NCI-H1694 (cell line): ENCODE measurements at regions not wholly inside any gene's neighbourhood (a gene's known extent, or its start where the extent isn't known, plus 50 kb on each side); places are given as distances from the start of the nearest gene placed in this dataset.
"Not testable (repeated sequence)": the region's sequence is repeated elsewhere in the genome, so short reads cannot be mapped to it uniquely, and the experiment has no call there.

ENCODE experiments used
- DNase-seq: peaks from one replicate; lab custom pipeline; 2025; lab: John Stamatoyannopoulos, UW

DNA sequence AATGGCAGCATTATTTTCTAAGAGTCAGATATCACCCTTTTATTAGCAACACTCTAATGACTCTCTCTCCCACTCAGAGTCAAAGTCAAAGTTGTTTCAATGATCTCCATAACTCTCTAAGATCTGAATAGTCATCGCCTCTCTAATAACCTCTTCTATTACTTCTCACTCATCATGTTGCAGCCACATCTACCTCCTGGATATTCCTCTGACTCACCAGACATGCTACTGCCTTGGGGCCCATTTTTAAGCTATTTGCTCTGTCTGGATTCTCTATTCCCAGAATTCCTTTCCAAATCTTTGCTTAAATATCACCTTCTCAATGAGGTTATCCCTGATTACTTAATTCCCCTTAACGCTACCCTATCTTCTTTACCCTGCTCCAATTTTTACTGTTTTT, 391.8 kb upstream of the MAGEB16 start:
- DNase-seq, result no peak

DNA sequence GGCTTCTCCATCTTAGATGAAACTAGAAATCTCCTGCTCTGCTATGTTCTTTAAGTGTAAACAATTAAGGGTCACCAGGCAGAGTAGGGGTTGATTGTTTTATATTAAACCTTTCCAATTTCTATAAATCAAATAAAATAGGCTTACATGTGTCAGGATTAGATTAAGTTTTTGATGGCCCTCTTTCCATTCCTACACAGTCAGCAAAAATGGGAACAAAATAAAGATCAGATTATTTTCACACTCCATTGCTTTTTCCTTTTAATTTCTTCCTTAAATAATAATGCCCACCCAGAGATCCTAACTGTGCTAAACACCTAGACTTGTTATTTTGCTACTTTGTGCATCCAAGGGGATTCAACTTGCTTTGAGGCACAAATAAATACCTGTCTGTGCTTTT, 381.4 kb upstream of the MAGEB16 start:
- no peak for DNase-seq

DNA sequence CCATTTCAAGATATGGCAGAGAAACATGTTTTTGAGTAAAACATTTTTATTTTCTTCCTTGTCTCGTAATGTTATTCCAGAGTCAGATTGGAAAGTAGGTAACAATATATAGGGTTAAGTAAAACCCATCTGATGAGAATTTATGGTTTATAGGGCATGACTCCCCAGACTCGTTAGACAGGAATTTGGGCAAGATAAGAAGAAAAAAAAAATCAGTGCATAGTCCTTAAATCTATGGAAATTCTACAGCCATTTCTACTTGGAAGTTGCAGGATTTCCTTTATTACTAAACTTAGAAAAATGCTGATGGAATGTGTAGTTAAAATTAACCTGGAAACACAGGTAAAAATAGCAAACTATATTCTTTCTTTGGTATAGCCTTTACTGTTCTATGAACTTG, 366.1 kb upstream of the MAGEB16 start:
- no peak for DNase-seq

DNA sequence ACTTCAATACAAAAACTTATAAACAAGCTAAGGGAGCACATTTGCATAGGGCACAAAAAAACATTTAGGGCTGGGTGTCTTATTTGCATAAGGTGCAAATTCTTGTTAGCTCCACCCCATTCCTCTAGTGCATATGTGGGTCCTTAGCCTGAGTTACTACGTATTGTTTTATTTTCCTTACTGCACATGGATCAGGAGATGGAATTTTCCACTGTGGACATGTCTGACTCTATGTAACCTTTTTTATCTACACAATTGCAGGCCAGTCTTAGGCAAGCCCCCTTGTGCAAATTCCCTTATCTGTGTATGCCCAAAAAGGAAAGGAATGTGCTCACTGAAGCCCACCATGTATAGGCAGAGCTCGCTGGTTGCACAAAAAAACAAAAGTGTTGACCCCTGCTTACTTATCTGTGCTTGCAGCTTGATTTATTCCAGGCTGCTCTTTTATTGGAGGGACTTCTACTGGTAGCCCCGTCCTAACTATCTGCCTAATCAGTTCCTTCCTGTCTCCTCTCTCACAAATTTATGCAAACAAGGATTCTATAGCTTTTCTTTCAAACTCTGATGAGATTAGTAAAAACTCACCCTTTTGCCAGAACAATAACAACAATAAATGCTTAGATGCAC, 359.0 kb upstream of the MAGEB16 start:
- DNase-seq, result no peak

DNA sequence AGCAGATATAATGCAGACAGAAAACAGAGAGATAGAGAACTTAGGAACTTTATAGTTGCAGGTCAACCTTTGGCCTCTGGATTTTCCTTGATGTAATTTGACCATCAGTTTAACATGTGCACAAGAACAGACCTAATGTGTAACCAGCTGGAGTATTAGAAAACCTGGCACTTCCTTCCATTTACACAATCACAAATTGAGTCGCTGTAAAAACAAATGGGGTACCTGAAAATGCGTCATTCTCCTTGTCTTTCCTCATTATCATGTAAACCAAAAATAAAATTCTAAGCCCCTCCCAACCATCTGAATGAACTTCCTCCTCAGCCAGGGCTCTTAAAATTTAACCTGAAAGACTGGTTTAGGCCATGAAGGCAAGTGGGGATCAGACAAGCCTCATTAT, 358.4 kb upstream of the MAGEB16 start:
- DNase-seq, result no peak

DNA sequence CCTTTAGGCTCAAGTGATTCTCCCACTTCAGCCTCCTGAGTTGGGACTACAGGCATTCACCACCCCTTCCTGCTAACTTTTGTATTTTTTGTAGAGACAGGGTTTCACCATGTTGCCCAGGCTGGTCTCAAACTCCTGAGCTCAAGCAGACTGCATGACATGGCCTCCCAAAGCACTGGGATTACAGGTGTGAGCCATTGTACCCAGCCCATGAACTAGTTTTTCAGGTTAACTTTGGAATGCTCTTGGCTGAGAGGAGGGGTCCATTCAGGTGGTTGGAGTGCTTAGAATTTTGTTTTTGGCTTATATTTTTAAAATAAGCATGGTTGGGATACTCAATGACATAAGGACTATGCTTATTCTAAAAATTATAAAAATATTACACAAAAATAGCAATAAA, 355.7 kb upstream of the MAGEB16 start:
- no peak for DNase-seq

DNA sequence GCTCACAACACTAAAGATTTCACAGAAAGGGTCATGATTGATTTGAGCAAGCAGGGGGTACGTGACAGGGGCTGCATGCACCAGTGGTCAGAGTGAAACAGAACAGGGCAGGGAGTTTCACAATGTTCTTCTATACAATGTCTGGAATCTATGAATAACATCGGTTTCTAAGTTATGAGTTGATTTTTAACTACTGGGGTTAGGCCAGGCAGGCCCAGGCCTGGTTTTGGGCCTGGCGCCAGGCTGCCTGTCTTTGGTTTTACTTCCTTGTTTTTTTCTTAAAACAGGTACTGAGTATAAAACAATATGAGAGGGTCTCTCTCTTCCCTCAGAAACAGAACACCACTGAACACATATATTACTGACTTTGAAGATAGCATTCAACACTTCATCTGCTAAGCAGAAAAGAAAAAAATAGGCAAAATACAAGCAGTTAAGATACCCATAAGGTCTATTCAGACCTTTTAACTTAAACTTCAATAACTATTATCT, 355.0 kb upstream of the MAGEB16 start:
- not testable (repeated sequence) for DNase-seq

DNA sequence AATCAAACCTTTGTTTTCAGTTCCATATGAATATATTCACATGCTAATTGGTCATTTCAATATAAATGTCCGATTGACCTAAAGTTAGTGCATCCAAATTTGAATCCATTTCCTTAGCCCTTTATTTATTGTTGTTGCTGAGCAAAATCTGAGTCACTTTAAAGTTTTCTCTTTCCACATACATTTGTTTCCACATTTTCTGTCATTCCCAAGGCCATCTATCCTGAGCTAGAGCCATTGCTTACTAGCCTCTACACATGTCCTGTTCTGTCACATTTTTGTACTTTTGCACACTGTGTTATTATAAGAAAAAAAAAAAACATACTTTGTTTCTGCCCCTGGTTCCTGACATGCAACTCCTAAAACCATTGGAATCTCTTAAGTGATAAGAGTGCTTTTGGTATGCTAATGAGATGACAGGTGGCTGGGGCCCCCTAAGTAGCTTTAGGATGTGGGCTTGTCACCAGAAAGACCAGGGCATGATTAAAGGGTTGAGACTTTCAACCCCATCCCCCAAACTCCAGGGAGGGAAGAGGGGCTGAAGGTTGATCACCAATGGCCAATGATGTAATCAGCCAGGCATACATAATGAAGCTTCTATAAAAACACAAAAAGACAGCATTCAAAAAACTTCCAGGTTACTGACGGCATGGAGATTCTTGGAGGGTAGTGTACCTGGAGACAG, 353.3 kb upstream of the MAGEB16 start:
- DNase-seq, result no peak

DNA sequence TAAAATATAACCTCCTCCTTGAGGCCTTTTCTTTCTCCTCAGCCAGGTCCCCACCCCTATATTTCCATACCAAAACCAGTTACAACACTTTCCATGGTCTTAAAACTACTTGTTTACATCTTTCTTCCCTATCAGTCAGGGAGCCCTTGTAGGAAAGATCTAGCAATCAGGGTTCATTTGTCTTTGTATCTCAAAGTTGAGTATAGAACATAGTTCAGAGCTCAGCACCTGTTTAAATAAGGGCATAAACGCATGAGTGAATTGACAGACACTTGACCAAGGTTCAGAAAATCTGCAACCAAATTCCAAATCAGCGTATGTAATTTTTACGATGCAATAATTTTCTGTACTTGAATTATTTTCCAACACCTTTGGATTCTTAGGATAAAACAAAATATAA, 352.2 kb upstream of the MAGEB16 start:
- DNase-seq, result no peak

DNA sequence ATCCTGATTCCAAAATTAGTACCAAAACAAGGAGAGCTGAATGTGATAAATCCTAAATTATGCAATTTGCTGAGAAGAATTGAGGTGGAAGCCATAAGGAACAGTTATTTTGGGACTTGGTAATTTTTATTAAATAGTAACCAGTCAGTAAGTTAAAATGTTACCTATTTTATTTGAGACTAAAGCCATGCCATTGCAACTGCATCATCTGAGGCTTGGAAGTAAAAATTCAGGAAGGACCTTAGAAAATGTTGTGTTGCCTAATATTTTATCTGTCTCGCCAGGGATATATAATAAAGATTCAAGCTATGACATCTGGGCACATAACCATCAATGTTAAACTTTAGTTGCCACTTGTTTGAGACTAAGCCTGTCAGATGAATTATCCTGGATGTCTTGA, 341.3 kb upstream of the MAGEB16 start:
- DNase-seq, result no peak

DNA sequence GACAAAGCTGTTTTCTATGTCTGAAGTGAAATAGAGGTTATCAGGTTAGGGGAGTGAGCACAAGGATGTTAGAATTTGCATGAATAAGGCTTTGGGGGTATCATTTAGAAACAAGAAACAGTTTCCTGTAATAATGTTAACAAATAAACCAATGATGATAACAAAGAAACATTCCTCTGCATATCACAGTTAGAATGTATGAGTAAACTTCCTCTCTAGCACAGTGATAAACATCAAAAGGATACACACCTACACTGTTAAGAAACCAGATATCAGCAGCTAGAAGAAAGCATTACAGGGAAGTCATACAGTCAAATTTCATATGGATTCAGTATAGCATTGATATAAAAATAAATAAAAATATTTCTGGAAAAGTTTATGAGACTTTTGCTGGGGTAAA, 340.0 kb upstream of the MAGEB16 start:
- no peak for DNase-seq

DNA sequence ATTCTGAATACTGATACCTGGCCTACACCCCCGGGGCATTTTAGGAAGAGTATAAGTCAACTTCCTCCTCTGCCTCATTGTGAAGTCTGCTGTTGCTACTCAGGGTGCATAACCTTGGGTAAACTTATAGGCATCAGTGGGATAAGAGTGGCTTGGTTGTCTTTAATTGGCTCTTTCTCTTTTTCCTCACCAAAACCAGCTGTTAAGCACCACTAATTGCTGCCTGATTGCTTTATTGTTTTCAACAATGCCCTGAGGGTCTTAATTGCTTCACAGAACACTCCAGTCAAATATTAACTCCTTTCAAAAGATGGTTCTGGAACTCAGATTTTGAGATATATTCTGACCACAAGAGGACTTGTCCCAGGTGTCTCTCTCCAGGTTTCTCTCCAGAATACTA, 337.0 kb upstream of the MAGEB16 start:
- no peak for DNase-seq

DNA sequence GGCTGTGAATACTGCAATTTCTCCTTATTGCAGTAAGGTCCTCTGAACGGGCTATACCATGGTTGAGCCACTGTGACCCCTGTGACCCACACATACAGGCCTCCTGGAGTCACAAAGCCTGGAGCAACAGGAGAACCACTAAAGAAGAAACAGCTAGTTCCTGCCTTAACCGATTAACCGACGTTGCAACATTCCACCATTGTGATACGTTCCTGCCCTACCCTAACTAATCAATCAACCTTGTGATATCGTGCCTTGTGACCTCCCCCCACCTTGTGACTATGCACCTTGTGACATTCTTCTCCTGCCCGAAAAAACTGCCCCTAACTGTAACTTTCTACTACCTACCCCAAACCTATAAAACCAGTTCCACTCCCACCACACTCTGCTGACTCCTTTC, 301.5 kb upstream of the MAGEB16 start:
- not testable (repeated sequence) for DNase-seq

DNA sequence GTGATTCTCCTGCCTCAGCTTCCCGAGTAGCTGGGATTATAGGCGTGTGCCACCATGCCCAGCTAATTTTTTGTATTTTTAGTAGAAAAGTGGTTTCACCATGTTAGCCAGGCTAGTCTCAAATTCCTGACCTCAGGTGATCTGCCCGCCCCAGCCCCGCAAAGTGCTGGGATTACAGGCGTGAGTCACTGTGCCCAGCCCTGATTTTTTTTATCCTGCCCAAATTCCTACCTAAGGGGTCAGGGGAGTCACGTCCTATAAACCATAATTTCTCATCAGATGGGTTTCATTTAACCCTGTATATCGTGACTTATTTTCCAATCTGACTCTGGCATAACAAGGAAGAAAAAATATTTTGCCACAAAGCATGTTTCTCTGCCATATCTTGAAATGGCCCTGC, 300.7 kb upstream of the MAGEB16 start:
- not testable (repeated sequence) for DNase-seq

DNA sequence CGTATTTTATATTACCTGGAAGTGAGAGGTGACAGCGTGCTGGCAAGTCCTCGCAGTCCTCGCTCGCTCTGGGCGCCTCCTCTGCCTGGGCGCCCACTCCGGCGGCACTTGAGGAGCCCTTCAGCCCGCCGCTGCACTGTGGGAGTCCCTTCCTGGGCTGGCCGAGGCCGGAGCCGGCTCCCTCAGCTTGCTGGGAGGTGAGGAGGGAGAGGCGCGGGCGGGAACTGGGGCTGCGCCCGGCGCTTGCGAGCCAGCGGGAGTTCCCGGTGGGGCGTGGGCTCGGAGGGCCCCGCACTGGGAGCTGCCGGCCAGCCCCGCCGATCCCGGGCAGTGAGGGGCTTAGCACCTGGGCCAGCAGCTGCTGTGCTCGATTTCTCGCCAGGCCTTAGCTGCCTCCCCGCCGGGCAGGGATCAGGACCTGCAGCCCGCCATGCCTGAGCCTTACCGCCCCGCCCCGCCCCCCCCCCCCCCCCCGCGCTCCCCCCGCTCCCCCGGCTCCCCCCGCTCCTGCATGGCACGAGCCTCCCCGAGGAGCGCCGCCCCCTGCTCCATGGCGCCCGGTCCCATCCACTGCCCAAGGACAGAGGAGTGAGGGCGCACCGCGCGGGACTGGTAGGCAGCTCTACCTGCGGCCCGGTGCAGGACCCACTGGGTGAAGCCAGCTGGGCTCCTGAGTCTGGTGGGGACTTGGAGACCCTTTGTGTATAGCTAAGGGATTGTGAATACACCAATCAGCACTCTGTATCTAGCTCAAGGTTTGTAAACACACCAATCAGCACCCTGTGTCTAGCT, 298.9 kb upstream of the MAGEB16 start:
- DNase-seq, result no peak

DNA sequence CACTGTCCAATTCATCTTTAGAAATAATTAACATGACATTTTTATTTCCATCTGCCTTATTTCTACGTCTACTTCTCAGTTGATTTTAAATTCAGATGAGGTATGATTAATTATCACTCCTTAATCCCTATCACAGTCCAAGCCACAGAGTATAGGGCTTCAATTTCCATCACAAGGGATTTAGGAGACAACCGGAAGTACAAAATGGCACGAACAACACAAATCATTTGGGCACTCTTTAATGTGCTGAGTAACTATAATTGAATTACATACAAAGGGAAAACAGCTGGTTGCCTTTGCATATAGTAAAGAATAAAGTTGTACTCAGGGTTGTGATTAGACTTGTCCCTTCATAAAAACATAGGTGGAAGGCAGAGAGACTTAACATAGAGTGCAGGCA, 290.4 kb upstream of the MAGEB16 start:
- no peak for DNase-seq

DNA sequence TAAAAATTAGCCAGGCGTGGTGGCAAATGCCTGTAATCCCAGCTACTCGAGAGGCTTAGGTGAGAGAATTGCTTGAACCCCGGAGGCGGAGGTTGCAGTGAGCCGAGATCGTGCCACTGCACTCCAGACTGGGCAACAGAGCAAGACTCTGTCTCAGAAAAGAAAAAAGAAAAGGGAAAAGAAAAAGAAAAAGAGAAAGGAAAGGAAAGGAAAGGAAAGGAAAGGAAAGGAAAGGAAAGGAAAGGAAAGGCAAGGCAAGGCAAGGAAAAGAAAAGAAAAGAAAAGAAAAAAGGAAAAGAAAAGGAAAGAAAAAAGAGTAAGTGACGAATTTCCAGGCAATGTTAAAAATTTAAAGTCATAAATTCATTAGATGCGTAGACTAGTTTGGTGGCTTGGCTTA, 250.1 kb upstream of the MAGEB16 start:
- DNase-seq, result not testable (repeated sequence)

DNA sequence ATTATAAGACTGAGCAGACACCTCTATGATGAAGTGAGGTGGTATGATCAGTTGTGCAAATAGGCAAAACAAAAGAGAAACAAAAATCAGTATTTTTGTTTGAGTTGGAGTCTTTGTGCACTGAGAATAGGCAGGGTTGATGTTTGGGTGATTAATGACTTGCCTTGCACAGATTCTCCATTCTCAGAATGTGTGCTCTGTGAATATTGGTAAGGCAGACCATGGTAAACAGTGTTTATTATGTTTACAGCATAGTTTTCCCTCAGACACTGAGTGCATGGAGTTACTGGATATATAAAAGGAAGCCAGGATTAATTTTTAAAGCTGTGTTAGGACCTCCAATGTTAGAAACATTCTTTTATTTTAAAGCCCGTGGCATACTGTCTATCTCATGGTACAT, 240.2 kb upstream of the MAGEB16 start:
- no peak for DNase-seq

DNA sequence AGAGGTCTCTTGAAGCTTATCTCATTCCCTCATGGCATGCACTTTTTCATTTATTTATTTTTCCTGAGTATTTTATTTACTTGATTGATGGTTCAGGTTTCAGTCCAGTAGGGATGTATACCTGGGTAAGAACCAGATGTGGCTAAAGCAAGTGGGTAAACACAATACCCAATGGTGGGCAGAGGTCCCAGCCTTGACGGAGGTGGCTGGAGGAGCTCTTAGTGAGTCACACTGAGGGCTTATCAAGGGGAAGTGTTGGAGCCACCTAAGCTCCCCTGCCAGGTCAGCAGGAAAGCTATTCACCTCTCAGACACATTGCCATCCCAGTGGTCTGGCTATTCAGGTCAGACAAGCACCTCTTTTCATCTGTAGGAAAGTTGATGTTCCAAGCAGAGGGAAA, 236.2 kb upstream of the MAGEB16 start:
- DNase-seq, result no peak

DNA sequence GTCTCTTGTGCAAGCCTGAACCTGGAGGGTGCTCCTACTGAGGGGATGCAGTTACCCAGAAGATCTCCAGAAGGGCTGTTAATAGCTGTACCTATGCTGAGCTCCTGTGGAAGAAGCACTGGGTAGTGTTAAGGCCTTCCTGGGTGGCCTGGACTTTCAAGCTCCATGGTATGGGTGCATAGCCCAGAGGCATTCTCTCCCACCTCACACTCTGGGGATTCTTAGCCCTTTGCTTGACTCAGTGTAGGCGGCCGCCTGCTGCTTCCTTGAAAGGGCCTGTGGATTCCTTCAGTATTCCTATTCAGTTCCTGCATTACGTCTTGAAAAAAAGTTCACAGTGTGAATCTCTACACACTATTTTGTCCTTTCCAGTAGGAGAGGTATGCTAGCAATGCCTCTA, 235.7 kb upstream of the MAGEB16 start:
- no peak for DNase-seq

DNA sequence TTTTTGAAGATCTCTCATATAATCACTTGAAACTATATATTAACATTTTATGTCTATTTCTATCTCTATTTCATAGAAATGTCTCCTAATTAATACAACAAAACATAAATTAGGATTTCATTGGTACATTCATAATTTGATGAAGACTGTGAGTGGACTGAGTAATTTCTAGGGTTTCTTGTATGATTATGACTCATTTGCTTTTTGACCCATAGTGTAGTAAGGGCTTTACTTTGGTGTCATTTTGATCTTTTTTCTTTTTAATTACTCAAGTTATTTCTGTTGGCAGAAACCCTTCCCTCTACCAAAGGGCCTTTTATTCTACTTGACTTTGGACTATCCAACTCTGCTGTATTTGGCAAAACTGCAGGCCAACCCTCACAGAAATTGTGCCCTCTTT, 207.9 kb upstream of the MAGEB16 start:
- no peak for DNase-seq

DNA sequence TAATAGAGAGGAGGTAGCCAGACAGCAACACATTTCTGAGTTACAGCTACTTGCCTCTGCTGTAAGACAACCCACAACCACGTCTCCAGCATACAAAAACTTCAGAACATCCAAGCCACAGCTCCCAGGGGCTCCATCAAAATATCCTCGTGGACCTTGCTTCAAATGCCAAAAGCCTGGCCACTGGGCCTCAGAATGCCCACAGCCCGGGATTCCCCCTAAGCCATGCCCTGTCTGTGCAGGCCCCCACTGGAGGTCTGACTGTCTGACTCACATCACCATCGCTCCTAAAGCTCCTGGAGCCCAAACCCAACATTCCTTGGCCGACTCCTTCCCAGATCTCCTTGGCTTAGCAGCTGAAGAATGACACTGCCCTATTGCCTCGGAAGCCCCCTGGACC, 186.6 kb upstream of the MAGEB16 start:
- not testable (repeated sequence) for DNase-seq

DNA sequence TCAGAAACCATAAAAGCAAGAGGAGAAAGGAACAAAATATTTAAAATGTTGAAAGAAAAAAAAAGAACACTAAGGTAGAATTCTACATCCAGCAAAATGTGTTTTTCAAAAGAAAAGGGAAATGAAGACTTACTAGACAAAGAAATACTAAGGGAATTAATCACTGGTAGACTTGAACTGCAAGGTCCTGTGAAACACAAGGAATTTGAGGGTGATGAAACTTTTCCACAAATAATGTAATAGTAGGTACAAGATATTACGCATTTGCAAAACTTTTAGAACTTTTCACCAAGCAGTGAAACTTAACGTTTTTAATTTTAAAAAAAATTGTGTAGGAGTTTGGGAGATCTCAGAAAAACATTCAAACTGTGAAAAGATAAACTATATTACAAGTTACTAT, 180.3 kb upstream of the MAGEB16 start:
- no peak for DNase-seq
